Karpas-422 (cell line): ENCODE measurements at regions not wholly inside any gene's neighbourhood (a gene's known extent, or its start where the extent isn't known, plus 50 kb on each side); places are given as distances from the start of the nearest gene placed in this dataset.

Experiments used
- DNase-seq: peaks from one replicate; pipeline ENCODE4 v3.0.0-alpha.2; 2015
- H2AFZ ChIP-seq: fragments of 200-600 bp; sonication (generic); 2 replicates; pipeline ENCODE4 v1.6.1; 2014; ENCODE audit warnings: antibody characterized with exemption, low read length, mixed read lengths
- H3K27ac ChIP-seq: fragments of 200-600 bp; sonication (generic); 2 replicates; pipeline ENCODE4 v1.5.1; 2014; ENCODE audit warnings: mild to moderate bottlenecking, low read length, moderate library complexity
- H3K27me3 ChIP-seq: fragments of 200-600 bp; sonication (generic); 2 replicates; pipeline ENCODE4 v1.6.1; 2014; ENCODE audit warnings: low read length, mixed read lengths
- H3K36me3 ChIP-seq: fragments of 200-600 bp; sonication (generic); 2 replicates; pipeline ENCODE4 v1.6.1; 2014; ENCODE audit warnings: low read length, mixed read lengths; ENCODE audit not compliant: insufficient read depth
- H3K4me1 ChIP-seq: fragments of 200-600 bp; sonication (generic); 2 replicates; pipeline ENCODE4 v1.6.1; 2014; ENCODE audit warnings: mild to moderate bottlenecking, low read length, mixed read lengths
- H3K4me2 ChIP-seq: fragments of 200-600 bp; sonication (generic); 2 replicates; pipeline ENCODE4 v1.6.1; 2014; ENCODE audit warnings: low read length, low read depth, mild to moderate bottlenecking; ENCODE audit not compliant: poor library complexity, severe bottlenecking
- H3K4me3 ChIP-seq: fragments of 200-600 bp; sonication (generic); 2 replicates; pipeline ENCODE4 v1.5.1; 2014; ENCODE audit warnings: mild to moderate bottlenecking, antibody characterized with exemption, low read length, mixed read lengths
- H3K79me2 ChIP-seq: fragments of 200-600 bp; sonication (generic); 2 replicates; pipeline ENCODE4 v1.6.1; 2014; ENCODE audit warnings: mild to moderate bottlenecking, low read length, mixed read lengths
- H3K9ac ChIP-seq: fragments of 200-600 bp; sonication (generic); 2 replicates; pipeline ENCODE4 v1.6.0; 2014; ENCODE audit warnings: low read length
- H3K9me2 ChIP-seq: fragments of 200-600 bp; sonication (generic), shearing (Covaris generic); replicated peaks from 2 replicates; pipeline ENCODE4 v1.6.0; 2014; ENCODE audit warnings: mild to moderate bottlenecking, low read length, moderate library complexity; ENCODE audit not compliant: insufficient read depth
- H3K9me3 ChIP-seq: fragments of 300-700, 200-600 bp; sonication (generic); 2 replicates; pipeline ENCODE4 v1.6.1; 2014; ENCODE audit warnings: low read length, mixed read lengths
- H4K20me1 ChIP-seq: fragments of 200-600 bp; sonication (generic); 2 replicates; pipeline ENCODE4 v1.6.1; 2014; ENCODE audit warnings: mild to moderate bottlenecking, antibody characterized with exemption, low read length, low read depth; ENCODE audit not compliant: insufficient read depth

DNA sequence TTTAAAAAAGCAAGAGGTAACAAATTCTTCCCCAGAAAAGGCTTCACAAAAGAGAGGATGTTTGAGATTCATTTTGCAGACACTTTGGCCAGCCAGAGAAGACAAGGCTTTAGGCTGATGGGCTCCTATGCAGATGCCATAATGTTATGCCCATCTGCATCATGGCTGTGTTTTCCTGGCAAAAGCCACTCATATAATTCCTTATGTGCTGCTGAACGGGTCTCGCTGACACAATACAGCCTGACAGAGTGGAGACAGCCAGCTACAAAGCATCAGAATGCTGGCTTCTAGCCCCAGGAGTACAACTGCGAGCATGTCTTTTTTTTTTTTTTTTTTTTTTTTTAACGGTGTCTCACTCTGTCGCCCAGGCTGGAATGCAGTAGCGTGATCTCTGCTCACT lies 1157.4 kb upstream of the AUTS2 start:
- no peaks in the 10 kb centered on the region for H3K9me2 ChIP-seq
- no peaks in the 10 kb centered on the region for H3K79me2 ChIP-seq
- no peaks in the 10 kb centered on the region for H3K4me1 ChIP-seq
- no peaks in the 10 kb centered on the region for H3K36me3 ChIP-seq
- H3K4me2 ChIP-seq: no peak overlapping the region
- no peaks in the 10 kb centered on the region for H3K9me3 ChIP-seq
- no peaks in the 10 kb centered on the region for H4K20me1 ChIP-seq
- no peak overlapping the region for H2AFZ ChIP-seq
- H3K9ac ChIP-seq: no peak overlapping the region
- DNase-seq: no peak
- H3K27ac ChIP-seq: no peak overlapping the region
- no peak overlapping the region for H3K4me3 ChIP-seq
- H3K27me3 ChIP-seq: no peaks in the 10 kb centered on the region

DNA sequence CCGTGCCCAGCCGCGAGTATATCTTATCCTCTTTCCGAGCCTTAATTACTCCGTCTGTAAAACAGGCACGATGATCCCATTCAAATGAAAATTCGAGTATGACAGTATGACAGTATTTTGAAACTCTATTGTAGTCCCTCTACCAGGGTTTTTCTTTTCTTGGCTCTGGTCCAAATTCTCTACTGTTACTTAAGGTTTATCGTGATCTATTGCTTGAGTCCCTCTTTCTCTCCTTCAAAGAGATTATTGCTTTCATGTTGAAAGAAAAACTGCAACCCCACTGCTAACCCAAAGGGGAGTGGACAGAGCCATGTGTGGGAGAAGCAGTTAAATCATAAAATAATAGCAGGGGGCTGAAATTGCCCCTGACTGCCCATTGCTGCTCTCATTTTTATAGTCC lies 1156.6 kb upstream of the AUTS2 start:
- DNase-seq: no peak
- H3K9ac ChIP-seq: no peak overlapping the region
- H2AFZ ChIP-seq: no peak overlapping the region
- no peaks in the 10 kb centered on the region for H3K27me3 ChIP-seq
- no peak overlapping the region for H3K4me2 ChIP-seq
- H3K4me1 ChIP-seq: no peaks in the 10 kb centered on the region
- H3K9me3 ChIP-seq: no peaks in the 10 kb centered on the region
- no peaks in the 10 kb centered on the region for H3K79me2 ChIP-seq
- no peaks in the 10 kb centered on the region for H3K36me3 ChIP-seq
- no peak overlapping the region for H3K27ac ChIP-seq
- no peak overlapping the region for H3K4me3 ChIP-seq
- H3K9me2 ChIP-seq: no peaks in the 10 kb centered on the region
- H4K20me1 ChIP-seq: no peaks in the 10 kb centered on the region

DNA sequence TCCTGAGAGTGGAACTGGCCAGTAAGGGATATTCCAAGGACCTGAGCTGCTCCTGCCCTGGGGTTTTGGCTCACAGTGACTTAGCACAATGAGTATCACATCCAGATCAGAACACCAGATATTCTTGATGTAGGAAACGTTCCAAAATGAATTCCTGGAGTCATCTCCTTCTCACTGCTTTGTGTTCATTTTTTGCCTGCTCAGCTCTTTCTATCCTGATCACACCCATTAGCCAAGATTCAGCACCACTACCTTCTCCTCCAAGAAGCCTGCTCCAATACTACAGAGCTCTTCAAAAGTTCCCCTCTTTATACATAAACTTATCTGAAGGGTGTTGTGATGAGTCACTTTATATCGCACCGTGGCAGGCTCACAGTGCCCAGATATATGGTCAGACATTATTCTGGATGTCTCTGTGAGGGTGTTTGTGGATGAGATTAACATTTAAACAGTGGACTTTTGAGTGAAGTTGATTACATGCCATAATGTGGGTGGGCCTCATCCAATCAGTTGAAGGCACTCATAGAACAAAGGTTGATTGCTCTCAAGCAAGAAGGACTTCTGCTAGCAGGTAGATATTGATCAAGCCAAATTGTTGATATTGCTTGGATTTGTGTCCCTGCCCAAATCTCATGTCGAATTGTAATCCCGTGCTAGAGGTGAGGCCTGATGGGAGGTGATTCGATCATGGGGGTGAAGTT lies 1155.2 kb upstream of the AUTS2 start:
- H2AFZ ChIP-seq: no peak overlapping the region
- no peak for DNase-seq
- no peak overlapping the region for H3K27ac ChIP-seq
- H3K9me3 ChIP-seq: no peaks in the 10 kb centered on the region
- H3K36me3 ChIP-seq: no peaks in the 10 kb centered on the region
- no peaks in the 10 kb centered on the region for H3K27me3 ChIP-seq
- no peak overlapping the region for H3K4me2 ChIP-seq
- H3K9me2 ChIP-seq: no peaks in the 10 kb centered on the region
- H4K20me1 ChIP-seq: no peaks in the 10 kb centered on the region
- H3K4me1 ChIP-seq: no peaks in the 10 kb centered on the region
- H3K79me2 ChIP-seq: no peaks in the 10 kb centered on the region
- no peak overlapping the region for H3K9ac ChIP-seq
- no peak overlapping the region for H3K4me3 ChIP-seq

DNA sequence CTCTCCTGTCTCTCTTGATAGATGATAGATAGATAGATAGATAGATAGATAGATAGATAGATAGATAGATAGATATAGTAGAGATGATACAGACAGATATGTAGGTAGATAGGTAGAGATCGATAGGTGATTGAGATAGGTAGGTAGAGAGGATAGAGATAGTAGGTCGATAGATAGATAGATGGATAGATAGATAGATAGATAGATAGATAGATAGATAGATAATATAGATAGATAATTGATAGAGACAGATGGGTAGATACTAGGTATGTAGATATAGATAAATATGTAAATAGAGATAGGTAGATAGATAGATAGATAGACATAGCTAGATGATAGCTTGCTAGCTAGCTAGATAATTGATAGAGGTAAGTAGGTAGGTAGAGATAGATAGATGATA lies 1154.2 kb upstream of the AUTS2 start:
- no peak for DNase-seq
- Histone ChIP-seq H3K9ac (no peak overlapping the region), H3K36me3 (no peaks in the 10 kb centered on the region), H3K4me3 (no peak overlapping the region), H2AFZ (no peak overlapping the region), H3K27ac (no peak overlapping the region), H4K20me1 (no peaks in the 10 kb centered on the region), H3K27me3 (no peaks in the 10 kb centered on the region), H3K4me1 (no peaks in the 10 kb centered on the region), H3K9me2 (no peaks in the 10 kb centered on the region), H3K9me3 (no peaks in the 10 kb centered on the region), H3K79me2 (no peaks in the 10 kb centered on the region), H3K4me2 (no peak overlapping the region)

DNA sequence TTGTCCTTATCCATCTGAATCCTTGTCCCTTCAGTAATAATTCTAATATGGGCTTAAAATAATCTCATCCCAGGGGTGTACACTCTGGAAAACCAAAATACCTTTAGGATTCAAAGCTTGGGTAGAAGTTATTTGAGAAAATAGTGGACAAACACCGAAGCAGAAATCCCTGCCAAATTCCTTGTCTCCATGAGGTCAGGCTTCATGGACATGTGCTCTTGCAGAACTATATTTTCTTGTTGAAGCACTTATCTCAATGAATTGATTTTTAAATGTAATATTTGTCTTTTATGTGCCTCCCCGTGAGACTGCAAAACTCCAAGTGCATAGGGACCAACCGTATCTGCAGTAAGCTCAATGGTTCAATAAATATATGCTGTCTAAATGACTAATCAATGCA lies 1153.3 kb upstream of the AUTS2 start:
- H3K9me2 ChIP-seq: no peaks in the 10 kb centered on the region

DNA sequence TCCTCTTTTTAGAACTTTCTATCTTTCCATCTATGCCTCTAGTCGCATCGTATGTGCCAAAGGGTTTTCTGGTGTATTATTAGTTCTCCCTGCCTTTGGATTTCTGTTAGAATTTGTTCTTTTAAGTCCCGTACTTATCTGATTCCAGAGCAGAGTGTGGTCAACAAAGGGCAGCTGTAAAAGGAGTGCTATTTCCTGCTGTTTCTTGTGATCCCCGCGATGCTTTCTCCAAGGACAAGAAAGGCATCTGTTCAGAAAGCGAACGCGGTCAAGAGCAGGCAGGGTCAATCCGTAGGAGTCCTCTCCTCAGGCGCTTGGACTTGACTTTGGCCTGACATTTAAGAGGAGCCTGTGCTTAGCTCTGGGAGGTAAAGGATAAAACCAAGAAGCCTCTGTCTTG lies 1152.1 kb upstream of the AUTS2 start:
- H4K20me1 ChIP-seq: no peaks in the 10 kb centered on the region
- no peaks in the 10 kb centered on the region for H3K9me2 ChIP-seq
- H3K27me3 ChIP-seq: no peaks in the 10 kb centered on the region
- H3K27ac ChIP-seq: no peak overlapping the region
- no peak overlapping the region for H2AFZ ChIP-seq
- no peak overlapping the region for H3K4me3 ChIP-seq
- no peaks in the 10 kb centered on the region for H3K9me3 ChIP-seq
- no peak overlapping the region for H3K4me2 ChIP-seq
- DNase-seq: no peak
- no peaks in the 10 kb centered on the region for H3K36me3 ChIP-seq
- no peak overlapping the region for H3K9ac ChIP-seq
- H3K4me1 ChIP-seq: no peaks in the 10 kb centered on the region
- no peaks in the 10 kb centered on the region for H3K79me2 ChIP-seq

More for the DNA sequence above, 1153.3 kb upstream of the AUTS2 start:
- DNase-seq: no peak
- no peak overlapping the region for H2AFZ ChIP-seq
- H3K9me3 ChIP-seq: no peaks in the 10 kb centered on the region
- no peak overlapping the region for H3K27ac ChIP-seq
- H3K27me3 ChIP-seq: no peaks in the 10 kb centered on the region
- no peaks in the 10 kb centered on the region for H3K4me1 ChIP-seq
- H4K20me1 ChIP-seq: no peaks in the 10 kb centered on the region
- no peak overlapping the region for H3K9ac ChIP-seq
- no peaks in the 10 kb centered on the region for H3K36me3 ChIP-seq
- H3K79me2 ChIP-seq: no peaks in the 10 kb centered on the region
- no peak overlapping the region for H3K4me2 ChIP-seq
- H3K4me3 ChIP-seq: no peak overlapping the region

DNA sequence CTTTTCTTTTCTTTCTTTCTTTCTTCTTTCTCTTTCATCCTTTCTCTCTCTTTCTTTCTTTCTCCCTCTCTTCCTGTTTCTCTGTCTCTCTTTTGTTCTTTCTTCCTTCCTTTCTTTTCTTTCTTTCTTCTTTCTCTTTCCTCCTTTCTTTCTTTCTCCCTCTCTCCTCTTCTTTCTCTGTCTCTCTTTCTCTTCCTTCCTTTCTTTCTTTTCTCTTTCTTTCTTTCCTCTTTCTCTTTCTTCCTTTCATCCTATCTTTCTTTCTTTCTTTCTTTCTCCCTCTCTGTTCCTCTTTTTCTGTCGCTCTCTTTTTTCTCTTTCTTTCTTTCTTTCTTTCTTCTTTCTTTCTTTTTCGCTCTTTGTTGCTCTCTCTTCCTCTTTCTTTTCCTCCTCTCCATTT lies 1149.2 kb upstream of the AUTS2 start:
- no peaks in the 10 kb centered on the region for H3K9me3 ChIP-seq
- H3K9me2 ChIP-seq: no peaks in the 10 kb centered on the region
- no peaks in the 10 kb centered on the region for H3K27me3 ChIP-seq
- H3K4me3 ChIP-seq: no peak overlapping the region
- H3K4me2 ChIP-seq: no peak overlapping the region
- H3K79me2 ChIP-seq: no peaks in the 10 kb centered on the region
- no peak overlapping the region for H3K9ac ChIP-seq
- no peak overlapping the region for H3K27ac ChIP-seq
- DNase-seq: no peak
- no peaks in the 10 kb centered on the region for H3K36me3 ChIP-seq
- H3K4me1 ChIP-seq: no peaks in the 10 kb centered on the region
- H2AFZ ChIP-seq: no peak overlapping the region
- H4K20me1 ChIP-seq: no peaks in the 10 kb centered on the region

DNA sequence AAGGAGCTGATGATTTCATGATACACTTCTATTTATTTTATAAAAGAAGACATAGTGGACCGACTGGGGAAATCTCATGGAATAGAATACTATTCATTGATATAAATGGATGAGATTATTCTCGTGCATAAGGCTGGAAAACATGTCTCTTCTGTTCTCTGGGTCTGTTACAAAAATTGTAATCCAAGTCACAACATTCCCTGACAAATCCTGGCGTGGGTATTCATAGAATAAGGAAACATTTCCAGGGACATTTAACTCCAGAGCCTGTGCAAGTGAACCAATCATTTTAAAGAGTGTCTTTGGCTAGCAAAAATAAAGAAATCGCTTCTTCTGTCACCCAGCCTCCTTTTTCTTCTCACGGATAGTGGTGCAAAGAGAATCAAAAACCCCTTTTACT lies 1148.5 kb upstream of the AUTS2 start:
- Histone ChIP-seq H3K27ac (no peak overlapping the region), H3K36me3 (no peaks in the 10 kb centered on the region), H3K4me1 (no peaks in the 10 kb centered on the region), H3K4me2 (no peak overlapping the region), H3K4me3 (no peak overlapping the region), H3K79me2 (no peaks in the 10 kb centered on the region), H2AFZ (no peak overlapping the region), H4K20me1 (no peaks in the 10 kb centered on the region), H3K9me3 (no peaks in the 10 kb centered on the region), H3K9me2 (no peaks in the 10 kb centered on the region), H3K9ac (no peak overlapping the region), H3K27me3 (no peaks in the 10 kb centered on the region)
- DNase-seq: no peak

DNA sequence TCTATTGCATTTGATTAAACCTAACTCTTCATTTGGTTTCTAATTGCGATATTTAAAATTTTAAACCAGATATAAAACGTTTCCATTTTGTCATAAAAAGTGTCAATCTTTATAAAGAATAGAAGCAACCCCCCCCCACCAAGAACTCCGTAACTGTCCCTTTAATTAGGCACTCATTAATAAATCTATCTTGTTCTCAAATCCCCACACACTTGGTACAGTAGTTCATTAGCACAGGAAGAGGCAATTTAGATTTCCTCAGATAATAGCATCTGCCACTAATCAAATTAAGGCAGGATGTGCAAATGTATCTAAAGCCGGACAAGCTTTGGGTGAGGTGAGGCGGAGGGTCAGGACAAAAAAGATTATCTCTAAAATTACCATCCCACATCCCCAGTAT lies 1143.3 kb upstream of the AUTS2 start:
- Histone ChIP-seq H3K79me2 (no peaks in the 10 kb centered on the region), H3K9me3 (peaks cover 11% of the 10 kb centered on the region), H3K27me3 (no peaks in the 10 kb centered on the region), H3K36me3 (no peaks in the 10 kb centered on the region), H4K20me1 (no peaks in the 10 kb centered on the region), H3K9me2 (no peaks in the 10 kb centered on the region), H2AFZ (no peak overlapping the region), H3K9ac (no peak overlapping the region), H3K27ac (no peak overlapping the region), H3K4me1 (no peaks in the 10 kb centered on the region), H3K4me2 (no peak overlapping the region), H3K4me3 (no peak overlapping the region)
- DNase-seq: no peak
